Left ventricle myocardium inferior (tissue), 1 donor: ENCODE measurements at regions not wholly inside any gene's neighbourhood (a gene's known extent, or its start where the extent isn't known, plus 50 kb on each side); places are given as distances from the start of the nearest gene placed in this dataset.
"Not testable (repeated sequence)": the region's sequence is repeated elsewhere in the genome, so short reads cannot be mapped to it uniquely, and the experiment has no call there.

Experiments used
- DNase-seq: peaks from one replicate; pipeline ENCODE4 v3.0.0-alpha.2; 2020
- H3K27ac ChIP-seq: fragments of 200-600 bp; replicated peaks from 2 replicates; pipeline ENCODE4 v1.8.0; 2021
- H3K27me3 ChIP-seq: fragments of 200-600 bp; 2 replicates; pipeline ENCODE4 v1.8.0; 2021; ENCODE audit warnings: low read depth
- H3K36me3 ChIP-seq: fragments of 200-600 bp; 2 replicates; pipeline ENCODE4 v1.8.0; 2021
- H3K4me1 ChIP-seq: fragments of 200-600 bp; 2 replicates; pipeline ENCODE4 v1.8.0; 2021
- H3K4me3 ChIP-seq: fragments of 200-600 bp; 2 replicates; pipeline ENCODE4 v1.8.0; 2021; ENCODE audit warnings: mild to moderate bottlenecking, moderate library complexity
- H3K9me3 ChIP-seq: fragments of 200-600 bp; replicated peaks from 2 replicates; pipeline ENCODE4 v1.8.0; 2021
- CTCF ChIP-seq: fragments of 200-600 bp; IDR thresholded peaks from 2 replicates; pipeline ENCODE4 v1.8.0; 2021; ENCODE audit warnings: antibody characterized with exemption, mild to moderate bottlenecking, borderline replicate concordance
- intact Hi-C: fragments of 100-400 bp; cut with micrococcal nuclease; formaldehyde crosslinking; loops from one replicate; pipeline ENCODE4 v1.11.0; 2022
- donor health status: DM: no; HTN: yes; CAD: no; lungs with severe emphysema.

GRCh38 chr13:23042181-23042580 is 138.6 kb upstream of the SGCG start:
- no peaks in the 10 kb centered on the region for H3K9me3 ChIP-seq
- no peaks in the 10 kb centered on the region for H3K4me1 ChIP-seq
- no peaks in the 10 kb centered on the region for H3K36me3 ChIP-seq
- H3K27ac ChIP-seq, result no peak overlapping the region
- DNase-seq, result no peak
- no peaks in the 10 kb centered on the region for H3K27me3 ChIP-seq
- H3K4me3 ChIP-seq, result no peak overlapping the region
- intact Hi-C loops, result no loop called here
- no peak for TF ChIP-seq CTCF

- Histone ChIP-seq H3K27ac (no peak overlapping the region), H3K9me3 (no peaks in the 10 kb centered on the region), H3K27me3 (no peaks in the 10 kb centered on the region), H3K4me3 (no peak overlapping the region), H3K4me1 (no peaks in the 10 kb centered on the region), H3K36me3 (no peaks in the 10 kb centered on the region)
- no peak for DNase-seq
- intact Hi-C loops, result no loop called here
- TF ChIP-seq CTCF, result no peak
Measured at GRCh38 chr13:23044906-23045305, 135.9 kb upstream of the SGCG start.

DNA sequence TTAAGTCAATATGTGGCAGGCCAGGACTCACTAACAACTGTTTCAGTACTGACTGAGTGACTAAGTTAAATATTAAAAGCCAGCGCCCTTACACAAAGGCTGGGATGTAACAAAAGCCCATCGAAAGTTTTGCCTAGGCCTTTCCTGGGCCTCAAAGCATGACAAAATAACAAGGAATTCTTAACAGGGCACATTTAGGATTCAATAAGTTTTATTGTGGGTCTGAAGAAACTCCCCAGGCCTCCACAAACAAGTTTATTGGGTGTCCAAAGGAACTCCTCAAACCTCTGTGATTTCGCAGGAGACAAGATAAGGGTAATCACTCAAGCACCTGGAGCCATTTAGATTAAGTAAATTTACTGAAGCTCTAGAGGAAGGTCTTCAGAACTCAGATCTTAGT is 130.7 kb upstream of the SGCG start:
- H3K27me3 ChIP-seq, result no peaks in the 10 kb centered on the region
- no peaks in the 10 kb centered on the region for H3K9me3 ChIP-seq
- H3K4me3 ChIP-seq, result no peak overlapping the region
- H3K36me3 ChIP-seq, result no peaks in the 10 kb centered on the region
- TF ChIP-seq CTCF, result no peak
- intact Hi-C loops, result no loop called here
- H3K4me1 ChIP-seq, result no peaks in the 10 kb centered on the region
- no peak overlapping the region for H3K27ac ChIP-seq
- DNase-seq, result no peak

DNA sequence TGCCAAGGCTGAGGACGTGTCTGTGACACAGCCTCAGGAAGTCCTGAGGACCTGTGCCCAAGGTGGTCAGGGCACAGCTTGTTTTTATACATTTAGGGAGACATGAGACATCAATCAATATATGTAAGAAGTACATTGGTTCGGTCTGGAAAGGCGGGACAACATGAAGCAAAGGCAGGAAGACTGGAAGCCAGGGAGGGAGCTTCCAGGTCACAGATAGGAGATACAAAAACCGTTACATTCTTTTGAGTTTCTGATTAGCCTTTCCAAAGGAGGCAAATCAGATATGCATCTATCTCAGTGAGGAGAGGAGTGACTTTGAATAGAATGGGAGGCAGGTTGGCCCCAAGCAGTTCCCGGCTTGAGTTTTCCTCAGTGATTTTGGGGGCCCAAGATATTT is 127.1 kb upstream of the SGCG start:
- H3K27me3 ChIP-seq, H3K9me3 ChIP-seq, intact Hi-C loops, H3K27ac ChIP-seq, H3K36me3 ChIP-seq, H3K4me3 ChIP-seq, H3K4me1 ChIP-seq, DNase-seq: not testable (repeated sequence)

GRCh38 chr13:23059173-23059572 is 121.6 kb upstream of the SGCG start:
- intact Hi-C loops, result no loop called here
- Histone ChIP-seq H3K27ac (no peak overlapping the region), H3K4me1 (no peaks in the 10 kb centered on the region), H3K27me3 (no peaks in the 10 kb centered on the region), H3K36me3 (no peaks in the 10 kb centered on the region), H3K4me3 (no peak overlapping the region), H3K9me3 (no peaks in the 10 kb centered on the region)
- DNase-seq, result no peak
- TF ChIP-seq CTCF, result no peak

GRCh38 chr13:23060959-23061358 is 119.8 kb upstream of the SGCG start:
- H3K4me1 ChIP-seq, result no peaks in the 10 kb centered on the region
- no peak overlapping the region for H3K4me3 ChIP-seq
- intact Hi-C loops, result no loop called here
- H3K27me3 ChIP-seq, result no peaks in the 10 kb centered on the region
- H3K27ac ChIP-seq, result no peak overlapping the region
- H3K36me3 ChIP-seq, result no peaks in the 10 kb centered on the region
- no peaks in the 10 kb centered on the region for H3K9me3 ChIP-seq
- no peak for TF ChIP-seq CTCF
- DNase-seq, result no peak
